Ovary (tissue), 3 donors: ENCODE measurements at regions not wholly inside any gene's neighbourhood (a gene's known extent, or its start where the extent isn't known, plus 50 kb on each side); places are given as distances from the start of the nearest gene placed in this dataset.

Experiments
- EP300 ChIP-seq: sonication (generic); formaldehyde crosslinking; IDR thresholded peaks from one replicate; pipeline ENCODE4 v1.6.1; 2017; ENCODE audit warnings: antibody characterized with exemption
- POLR2A ChIP-seq: fragments of 450-650 bp; IDR thresholded peaks from one replicate; pipeline ENCODE4 v1.6.1; 2017; ENCODE audit warnings: antibody characterized with exemption, mild to moderate bottlenecking, moderate library complexity
- TF ChIP-seq, protein P1 (sequence below), 3 donors: fragments of 450-650 bp in 2 of 3; fragments of 200-600 bp in 1 of 3; IDR thresholded peaks; one replicate each; pipeline versions ENCODE4 v1.5.1 to v1.8.0; 2016 to 2022; ENCODE audit warnings: antibody characterized with exemption in 3 of 3, mild to moderate bottlenecking in 1 of 3
- donor health status: DM: no; HTN: no; CAD: no.

DNA sequence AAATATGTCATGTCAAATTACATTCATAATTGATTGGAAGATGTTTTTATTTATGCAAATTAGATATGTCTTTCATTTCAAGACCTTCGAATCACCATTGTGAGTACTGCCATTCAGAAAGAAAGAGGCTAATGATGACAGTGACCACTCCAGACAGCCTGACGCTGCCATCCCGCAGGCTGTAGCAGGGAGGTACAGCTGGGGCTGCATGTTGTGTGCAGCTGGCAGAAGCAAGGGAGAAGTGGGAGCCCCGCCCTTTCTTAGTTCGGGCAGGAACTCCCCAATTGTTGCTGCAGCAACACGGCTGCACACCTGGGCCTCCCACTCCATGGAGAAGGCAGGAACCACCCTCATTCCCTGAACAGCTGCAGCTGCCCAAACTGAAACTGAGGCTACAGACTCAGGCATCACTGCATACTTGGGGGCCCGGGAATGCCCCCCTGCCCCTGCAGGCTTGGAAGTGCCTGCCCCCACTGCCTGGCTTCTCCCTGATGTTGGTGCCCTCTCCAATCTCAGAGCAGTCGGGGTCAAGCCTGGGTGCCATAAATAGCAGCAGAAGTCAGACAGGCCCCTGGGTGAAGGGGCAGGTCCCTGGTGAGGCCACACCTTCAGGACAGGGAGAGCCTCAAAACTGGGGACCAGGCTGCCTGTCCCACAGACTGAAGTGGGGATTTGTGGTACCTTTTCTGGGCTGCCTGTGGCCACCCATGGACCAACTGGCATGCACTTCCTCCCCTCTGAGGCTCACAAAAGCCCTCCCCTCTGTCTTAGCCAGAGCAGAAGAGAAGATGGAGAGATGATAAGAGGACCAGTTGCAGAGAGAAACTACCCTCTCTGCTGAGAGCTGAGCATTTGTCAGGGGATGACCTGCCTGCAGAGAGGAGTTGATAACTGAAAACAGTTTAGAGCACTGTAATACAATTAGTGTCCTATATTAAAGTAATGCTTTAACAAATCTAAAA is 964.6 kb downstream of the SI start:
- TF ChIP-seq, protein P1, sequence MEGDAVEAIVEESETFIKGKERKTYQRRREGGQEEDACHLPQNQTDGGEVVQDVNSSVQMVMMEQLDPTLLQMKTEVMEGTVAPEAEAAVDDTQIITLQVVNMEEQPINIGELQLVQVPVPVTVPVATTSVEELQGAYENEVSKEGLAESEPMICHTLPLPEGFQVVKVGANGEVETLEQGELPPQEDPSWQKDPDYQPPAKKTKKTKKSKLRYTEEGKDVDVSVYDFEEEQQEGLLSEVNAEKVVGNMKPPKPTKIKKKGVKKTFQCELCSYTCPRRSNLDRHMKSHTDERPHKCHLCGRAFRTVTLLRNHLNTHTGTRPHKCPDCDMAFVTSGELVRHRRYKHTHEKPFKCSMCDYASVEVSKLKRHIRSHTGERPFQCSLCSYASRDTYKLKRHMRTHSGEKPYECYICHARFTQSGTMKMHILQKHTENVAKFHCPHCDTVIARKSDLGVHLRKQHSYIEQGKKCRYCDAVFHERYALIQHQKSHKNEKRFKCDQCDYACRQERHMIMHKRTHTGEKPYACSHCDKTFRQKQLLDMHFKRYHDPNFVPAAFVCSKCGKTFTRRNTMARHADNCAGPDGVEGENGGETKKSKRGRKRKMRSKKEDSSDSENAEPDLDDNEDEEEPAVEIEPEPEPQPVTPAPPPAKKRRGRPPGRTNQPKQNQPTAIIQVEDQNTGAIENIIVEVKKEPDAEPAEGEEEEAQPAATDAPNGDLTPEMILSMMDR (IDR thresholded peaks at IDR 0.05), result no peak
- TF ChIP-seq EP300 (no peak), POLR2A (no peak)
